ENCODE measurements at regions not wholly inside any gene's neighbourhood (a gene's known extent, or its start where the extent isn't known, plus 50 kb on each side); places are given as distances from the start of the nearest gene placed in this dataset.

- DNase-seq (ENCODE audit: low spot score), result no peak
- H3K9me3 ChIP-seq (ENCODE audit: low read depth), result no peaks in the 10 kb centered on the region
- H3K4me2 ChIP-seq, result no peak overlapping the region
- H3K4me3 ChIP-seq, result no peak overlapping the region
- no peaks in the 10 kb centered on the region for H3K27me3 ChIP-seq
- no peaks in the 10 kb centered on the region for H3K79me2 ChIP-seq
- no peaks in the 10 kb centered on the region for H3K9me2 ChIP-seq (replicated peaks; ENCODE audit: insufficient read depth)
- 48% methylated on average over 2 of the region's 2 CpGs for WGBS (ENCODE audit: low lambda C conversion rate, missing lambda C conversion rate)
- no peaks in the 10 kb centered on the region for H3K36me3 ChIP-seq (replicated peaks; ENCODE audit: insufficient read depth, low read depth)
- H4K20me1 ChIP-seq (ENCODE audit: insufficient read depth, poor library complexity, severe bottlenecking), result no peaks in the 10 kb centered on the region
- H3K27ac ChIP-seq, result no peak overlapping the region
- no peak for TF ChIP-seq EZH2 (IDR thresholded peaks at IDR 0.05; ENCODE audit: borderline replicate concordance)
- no peak for TF ChIP-seq EZH2phosphoT487 (IDR thresholded peaks at IDR 0.05; ENCODE audit: low read depth, severe bottlenecking, unreplicated experiment)
- TF ChIP-seq, protein P1, sequence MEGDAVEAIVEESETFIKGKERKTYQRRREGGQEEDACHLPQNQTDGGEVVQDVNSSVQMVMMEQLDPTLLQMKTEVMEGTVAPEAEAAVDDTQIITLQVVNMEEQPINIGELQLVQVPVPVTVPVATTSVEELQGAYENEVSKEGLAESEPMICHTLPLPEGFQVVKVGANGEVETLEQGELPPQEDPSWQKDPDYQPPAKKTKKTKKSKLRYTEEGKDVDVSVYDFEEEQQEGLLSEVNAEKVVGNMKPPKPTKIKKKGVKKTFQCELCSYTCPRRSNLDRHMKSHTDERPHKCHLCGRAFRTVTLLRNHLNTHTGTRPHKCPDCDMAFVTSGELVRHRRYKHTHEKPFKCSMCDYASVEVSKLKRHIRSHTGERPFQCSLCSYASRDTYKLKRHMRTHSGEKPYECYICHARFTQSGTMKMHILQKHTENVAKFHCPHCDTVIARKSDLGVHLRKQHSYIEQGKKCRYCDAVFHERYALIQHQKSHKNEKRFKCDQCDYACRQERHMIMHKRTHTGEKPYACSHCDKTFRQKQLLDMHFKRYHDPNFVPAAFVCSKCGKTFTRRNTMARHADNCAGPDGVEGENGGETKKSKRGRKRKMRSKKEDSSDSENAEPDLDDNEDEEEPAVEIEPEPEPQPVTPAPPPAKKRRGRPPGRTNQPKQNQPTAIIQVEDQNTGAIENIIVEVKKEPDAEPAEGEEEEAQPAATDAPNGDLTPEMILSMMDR (IDR thresholded peaks at IDR 0.05; ENCODE audit: poor library complexity), result no peak
- H3K4me1 ChIP-seq (ENCODE audit: insufficient read depth), result peaks cover 9% of the 10 kb centered on the region
- no peak overlapping the region for H2AFZ ChIP-seq
Observed at GRCh38 chr1:117686907-117687306, 81.1 kb downstream of the TENT5C start.

DNA sequence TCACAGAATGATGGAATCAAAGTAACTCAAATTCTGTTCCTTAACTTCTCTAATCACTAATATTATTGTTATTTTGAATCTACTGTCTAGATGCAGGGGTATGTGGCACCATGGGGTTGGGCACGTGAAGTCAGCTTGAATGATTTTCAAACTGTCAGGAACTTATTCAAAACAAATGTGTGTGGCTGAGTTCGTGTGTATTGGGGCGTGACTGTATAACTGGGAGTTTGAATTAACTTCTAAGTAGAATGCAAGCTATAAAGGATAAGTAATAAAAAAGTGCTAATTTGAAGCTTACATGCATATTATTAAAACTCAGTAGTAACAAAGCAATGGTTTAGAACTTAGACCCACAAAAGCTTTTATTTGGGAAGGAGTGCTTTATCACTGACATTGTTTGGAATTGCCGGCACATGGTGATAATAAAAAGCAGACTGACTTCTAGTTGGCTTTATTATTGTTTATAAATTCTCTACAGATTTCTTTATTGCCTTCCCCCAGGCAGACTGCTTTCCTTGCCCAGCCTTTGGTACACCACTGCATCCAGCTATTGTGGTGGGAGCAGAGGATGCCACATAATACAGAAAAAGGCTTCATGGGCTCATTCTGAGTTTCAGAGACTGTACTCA is 84.3 kb downstream of the TENT5C start:
- H3K27me3 ChIP-seq, result no peaks in the 10 kb centered on the region
- peaks cover 9% of the 10 kb centered on the region for H3K4me1 ChIP-seq (ENCODE audit: insufficient read depth)
- H2AFZ ChIP-seq, result no peak overlapping the region
- H4K20me1 ChIP-seq (ENCODE audit: insufficient read depth, poor library complexity, severe bottlenecking), result no peaks in the 10 kb centered on the region
- H3K9me3 ChIP-seq (ENCODE audit: low read depth), result no peaks in the 10 kb centered on the region
- WGBS (ENCODE audit: low lambda C conversion rate, missing lambda C conversion rate), result 39% methylated on average over 4 of the region's 4 CpGs
- H3K4me3 ChIP-seq, result no peak overlapping the region
- H3K4me2 ChIP-seq, result no peak overlapping the region
- no peaks in the 10 kb centered on the region for H3K79me2 ChIP-seq
- H3K36me3 ChIP-seq (replicated peaks; ENCODE audit: insufficient read depth, low read depth), result no peaks in the 10 kb centered on the region
- H3K27ac ChIP-seq, result no peak overlapping the region
- no peak for DNase-seq (ENCODE audit: low spot score)
- TF ChIP-seq, protein P1 (IDR thresholded peaks at IDR 0.05; ENCODE audit: poor library complexity), result no peak
- TF ChIP-seq EZH2 (IDR thresholded peaks at IDR 0.05; ENCODE audit: borderline replicate concordance), result no peak
- TF ChIP-seq EZH2phosphoT487 (IDR thresholded peaks at IDR 0.05; ENCODE audit: low read depth, severe bottlenecking, unreplicated experiment), result peak; percentile 95
- no peaks in the 10 kb centered on the region for H3K9me2 ChIP-seq (replicated peaks; ENCODE audit: insufficient read depth)

DNA sequence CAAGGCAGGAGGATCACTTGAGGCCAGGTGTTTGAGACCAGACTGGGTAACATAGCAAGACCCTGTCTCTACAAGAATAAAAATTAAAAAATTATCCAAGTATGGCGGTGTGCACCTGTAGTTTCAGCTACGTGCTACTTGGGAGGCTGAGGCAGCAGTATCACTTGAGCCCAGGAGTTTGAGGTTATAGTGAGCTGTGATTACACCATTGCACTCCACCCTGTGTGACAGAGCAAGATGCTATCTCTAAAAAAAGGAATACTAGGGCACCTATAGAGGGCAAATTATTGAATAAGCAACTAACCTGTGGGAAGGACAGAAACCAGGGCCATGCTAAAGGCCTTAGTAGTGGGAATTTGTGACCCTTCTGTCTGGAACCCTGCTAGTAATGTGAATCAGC is 86.1 kb downstream of the TENT5C start:
- DNase-seq (ENCODE audit: low spot score), result no peak
- Histone ChIP-seq H3K4me1 (ENCODE audit: insufficient read depth) (peaks cover 16% of the 10 kb centered on the region), H4K20me1 (ENCODE audit: insufficient read depth, poor library complexity, severe bottlenecking) (no peaks in the 10 kb centered on the region), H3K27me3 (no peaks in the 10 kb centered on the region), H3K4me3 (no peak overlapping the region), H3K9me2 (replicated peaks; ENCODE audit: insufficient read depth) (no peaks in the 10 kb centered on the region), H3K9me3 (ENCODE audit: low read depth) (no peaks in the 10 kb centered on the region), H2AFZ (no peak overlapping the region), H3K36me3 (replicated peaks; ENCODE audit: insufficient read depth, low read depth) (no peaks in the 10 kb centered on the region), H3K27ac (no peak overlapping the region), H3K79me2 (no peaks in the 10 kb centered on the region), H3K4me2 (no peak overlapping the region)
- whole genome bisulfite sequencing (ENCODE audit: low lambda C conversion rate, missing lambda C conversion rate), result 87% methylated on average over 2 of the region's 2 CpGs
- TF ChIP-seq EZH2phosphoT487 (IDR thresholded peaks at IDR 0.05; ENCODE audit: low read depth, severe bottlenecking, unreplicated experiment) (no peak), EZH2 (IDR thresholded peaks at IDR 0.05; ENCODE audit: borderline replicate concordance) (no peak)
- TF ChIP-seq, protein P1 (IDR thresholded peaks at IDR 0.05; ENCODE audit: poor library complexity), result no peak

Measured in hepatocyte (in vitro differentiated cells).